Retina (tissue), 1 donor: ENCODE measurements at regions not wholly inside any gene's neighbourhood (a gene's known extent, or its start where the extent isn't known, plus 50 kb on each side); places are given as distances from the start of the nearest gene placed in this dataset.
"Not testable (repeated sequence)": the region's sequence is repeated elsewhere in the genome, so short reads cannot be mapped to it uniquely, and the experiment has no call there.

ENCODE experiments used
- DNase-seq: peaks from one replicate; pipeline ENCODE4 v3.0.0-alpha.2; 2016

- no peak for DNase-seq
These were observed 168.7 kb downstream of the PHLDA1 start for GRCh38 chr12:75862692-75863471.

- DNase-seq = no peak
These were observed 171.7 kb downstream of the PHLDA1 start for GRCh38 chr12:75859868-75860267.

- no peak for DNase-seq
These were observed 175.3 kb downstream of the PHLDA1 start for GRCh38 chr12:75856235-75856634.

- DNase-seq = no peak
These were observed 176.2 kb downstream of the PHLDA1 start for GRCh38 chr12:75855360-75855759.

GRCh38 chr12:75854681-75855309 is 176.8 kb downstream of the PHLDA1 start:
- DNase-seq = no peak

GRCh38 chr12:75854137-75854536 is 177.4 kb downstream of the PHLDA1 start:
- DNase-seq = not testable (repeated sequence)

- DNase-seq = no peak
These were observed 177.9 kb downstream of the PHLDA1 start for GRCh38 chr12:75853626-75854025.

- no peak for DNase-seq
These were observed 178.6 kb downstream of the PHLDA1 start for GRCh38 chr12:75852956-75853355.

- no peak for DNase-seq
These were observed 179.4 kb downstream of the PHLDA1 start for GRCh38 chr12:75852143-75852542.

GRCh38 chr12:75850721-75851462 is 180.7 kb downstream of the PHLDA1 start:
- no peak for DNase-seq

- no peak for DNase-seq
These were observed 182.6 kb downstream of the PHLDA1 start for GRCh38 chr12:75848961-75849360.

GRCh38 chr12:75848431-75848925 is 183.1 kb downstream of the PHLDA1 start:
- DNase-seq = peak; percentile 52

GRCh38 chr12:75846102-75846501 is 185.5 kb downstream of the PHLDA1 start:
- no peak for DNase-seq

- peak; percentile 48 for DNase-seq
These were observed 186.6 kb downstream of the PHLDA1 start for GRCh38 chr12:75844985-75845384.

GRCh38 chr12:75844049-75844770 is 187.4 kb downstream of the PHLDA1 start:
- DNase-seq = no peak

GRCh38 chr12:75842090-75842489 is 189.5 kb downstream of the PHLDA1 start:
- no peak for DNase-seq

GRCh38 chr12:75840994-75841355 is 190.6 kb downstream of the PHLDA1 start:
- no peak for DNase-seq

- DNase-seq = no peak
These were observed 193.3 kb downstream of the PHLDA1 start for GRCh38 chr12:75838309-75838708.

- DNase-seq = peak; percentile 63
These were observed 193.9 kb downstream of the PHLDA1 start for GRCh38 chr12:75837700-75838099.

GRCh38 chr12:75836533-75836932 is 195.0 kb downstream of the PHLDA1 start:
- DNase-seq = no peak

GRCh38 chr12:75834591-75834990 is 197.0 kb downstream of the PHLDA1 start:
- no peak for DNase-seq

- DNase-seq = no peak
These were observed 198.3 kb downstream of the PHLDA1 start for GRCh38 chr12:75833268-75833667.

GRCh38 chr12:75831402-75831801 is 200.2 kb downstream of the PHLDA1 start:
- DNase-seq = no peak
